ACHN (cell line): ENCODE measurements at regions not wholly inside any gene's neighbourhood (a gene's known extent, or its start where the extent isn't known, plus 50 kb on each side); places are given as distances from the start of the nearest gene placed in this dataset.

Experiments used
- DNase-seq: peaks from one replicate; pipeline ENCODE4 v3.0.0-alpha.2; 2015
- in situ Hi-C: cut with HindIII; loops from 2 replicates; pipeline ENCODE4 v1.10.0; 2017; ENCODE audit warnings: low sequenced_read_pairs, low pct_ligation_motif_present, low pct_unique_long_range_greater_than_20kb

GRCh38 chr3:177295116-177295515 is 97.8 kb upstream of the TBL1XR1 start:
- DNase-seq: no peak
- in situ Hi-C loops: no loop called here

GRCh38 chr3:177299250-177299649 is 102.0 kb upstream of the TBL1XR1 start:
- DNase-seq: no peak
- in situ Hi-C loops: no loop called here

DNA sequence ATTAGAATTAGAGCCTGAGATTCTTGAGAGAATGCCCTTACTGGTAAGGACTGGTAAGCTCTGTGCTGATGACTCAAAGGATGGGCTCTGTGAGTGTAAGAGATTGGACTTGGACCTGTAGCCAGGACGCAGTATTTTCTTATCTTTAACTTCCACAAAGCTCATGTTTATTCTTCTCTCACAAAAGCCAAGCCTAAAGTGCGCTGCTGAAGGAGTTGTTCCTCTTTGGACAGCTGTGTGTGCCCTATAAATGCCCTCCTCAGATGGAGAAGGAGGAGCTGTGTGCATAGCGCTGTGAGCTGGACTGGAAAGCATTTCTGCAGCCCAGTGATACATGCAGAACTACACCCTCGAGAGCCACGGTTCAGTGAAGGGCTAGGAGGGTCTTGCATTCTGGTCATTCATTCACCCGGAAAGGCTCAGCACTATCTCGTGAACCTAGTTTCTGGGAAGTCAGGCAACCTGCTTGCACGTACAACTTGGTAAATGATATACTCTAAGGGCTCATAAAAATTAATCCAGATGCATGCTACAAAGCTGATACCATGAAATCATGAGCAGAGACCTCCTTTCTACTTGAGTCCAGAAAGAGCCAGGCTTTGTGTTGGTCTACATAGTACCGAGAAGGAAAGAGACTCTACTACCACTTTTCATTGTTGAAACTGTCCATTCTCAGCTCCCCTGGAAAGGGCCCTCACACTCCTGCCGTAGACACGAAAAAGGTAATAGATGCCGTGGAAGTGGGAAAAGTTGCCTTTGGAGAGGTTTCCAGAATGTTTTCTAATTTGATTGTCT is 103.0 kb upstream of the TBL1XR1 start:
- in situ Hi-C loops: no loop called here
- peak; percentile 99 for DNase-seq

- peak; percentile 47 for DNase-seq
- in situ Hi-C loops: no loop called here
Observed at GRCh38 chr3:177300842-177301241, 103.6 kb upstream of the TBL1XR1 start.

DNA sequence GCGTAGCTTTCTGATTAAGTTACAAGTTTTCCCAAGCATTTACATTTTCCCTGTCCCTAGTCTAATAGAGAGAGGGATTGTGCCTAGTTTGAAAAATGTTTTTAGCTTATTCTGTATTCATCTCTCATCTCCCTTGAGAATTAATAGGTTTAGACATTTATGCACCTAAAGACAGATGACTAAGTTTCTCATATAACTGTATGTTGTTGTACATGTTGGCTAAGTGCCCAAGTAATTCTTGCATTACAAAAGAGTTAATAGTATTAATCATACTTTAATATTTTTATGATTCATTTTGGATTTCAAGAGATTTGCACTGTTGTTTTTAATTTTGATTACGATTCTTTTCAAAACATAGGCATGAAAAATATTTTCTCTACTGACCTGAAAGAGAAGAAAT is 109.0 kb upstream of the TBL1XR1 start:
- no peak for DNase-seq
- in situ Hi-C loops: no loop called here

GRCh38 chr3:177307391-177307790 is 110.1 kb upstream of the TBL1XR1 start:
- in situ Hi-C loops: no loop called here
- no peak for DNase-seq

DNA sequence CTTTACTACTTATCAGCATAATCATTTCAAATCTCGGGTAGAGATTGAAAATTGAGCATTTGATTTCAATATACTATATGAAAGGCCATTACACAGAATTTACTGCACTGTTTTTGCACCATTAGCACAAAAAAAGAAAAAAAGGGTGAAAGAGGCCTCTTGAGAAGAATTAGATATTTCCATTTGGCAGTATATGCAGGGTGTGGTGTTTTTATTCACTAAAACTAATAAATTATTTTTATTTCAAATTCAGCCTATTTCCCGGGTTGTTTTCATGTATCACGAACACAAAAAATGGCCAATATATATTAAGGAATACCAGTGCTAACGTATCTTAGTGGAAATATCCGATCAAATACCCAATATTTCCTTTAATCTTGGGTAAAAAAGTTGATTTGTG is 110.5 kb upstream of the TBL1XR1 start:
- no peak for DNase-seq
- in situ Hi-C loops: no loop called here

GRCh38 chr3:177308286-177308685 is 111.0 kb upstream of the TBL1XR1 start:
- DNase-seq: no peak
- in situ Hi-C loops: no loop called here

DNA sequence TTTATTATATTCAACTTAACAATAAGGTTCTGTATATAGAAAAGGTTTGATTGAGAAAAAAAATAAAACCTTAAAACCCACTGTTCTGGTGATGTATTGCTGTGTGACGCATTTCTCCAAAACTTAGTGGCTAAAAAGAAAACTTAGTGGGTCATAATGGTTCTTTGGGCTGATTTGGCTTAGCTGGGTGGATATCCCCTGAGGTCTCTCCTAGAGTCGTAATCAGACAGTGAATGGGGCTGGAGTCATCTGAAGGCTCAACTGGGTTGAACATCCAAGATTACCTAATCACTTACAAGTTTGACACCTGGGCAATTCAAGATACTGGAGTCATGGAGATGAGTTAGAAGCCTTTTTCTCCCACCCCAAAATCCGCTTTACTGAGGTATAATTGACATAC is 111.6 kb upstream of the TBL1XR1 start:
- in situ Hi-C loops: no loop called here
- DNase-seq: no peak

DNA sequence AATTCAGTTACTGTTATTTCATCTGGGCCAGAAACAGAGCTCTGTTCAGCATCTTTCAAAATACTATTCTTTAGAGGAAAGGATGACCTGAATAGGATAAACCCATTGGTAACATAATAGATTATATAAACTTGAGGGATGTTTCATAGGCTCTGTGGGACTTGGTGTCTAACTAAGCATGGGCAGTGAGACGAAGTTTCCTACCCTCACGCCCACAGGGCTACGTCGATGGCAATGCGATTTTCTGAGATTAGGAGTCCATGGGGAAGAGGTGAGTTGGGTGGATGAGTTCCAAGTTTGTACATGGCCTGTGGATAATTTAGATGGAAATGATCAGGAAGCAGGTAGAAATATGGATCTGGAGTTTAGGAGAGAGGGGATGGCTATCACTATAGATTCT is 115.2 kb upstream of the TBL1XR1 start:
- in situ Hi-C loops: no loop called here
- no peak for DNase-seq

- in situ Hi-C loops: no loop called here
- DNase-seq: no peak
Observed at GRCh38 chr3:177314897-177315296, 117.6 kb upstream of the TBL1XR1 start.

DNA sequence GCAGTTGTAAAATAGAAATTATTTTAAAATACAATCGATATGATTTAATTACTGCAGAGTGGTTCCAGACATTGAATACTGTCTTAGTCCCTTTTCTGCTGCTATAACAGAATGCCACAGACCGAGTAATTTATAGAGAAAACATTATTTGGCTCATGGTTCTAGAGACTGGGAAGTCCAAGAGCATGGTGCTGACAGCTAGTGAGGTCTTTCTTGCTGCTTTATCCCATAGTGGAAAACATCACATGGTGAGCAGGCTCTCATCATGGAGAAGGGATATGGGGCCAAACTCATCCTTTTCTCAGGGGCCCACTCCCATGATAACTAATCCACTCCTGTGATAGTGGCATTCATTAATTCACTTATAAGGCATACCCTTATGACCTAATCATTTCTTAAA is 120.0 kb upstream of the TBL1XR1 start:
- in situ Hi-C loops: no loop called here
- DNase-seq: no peak

DNA sequence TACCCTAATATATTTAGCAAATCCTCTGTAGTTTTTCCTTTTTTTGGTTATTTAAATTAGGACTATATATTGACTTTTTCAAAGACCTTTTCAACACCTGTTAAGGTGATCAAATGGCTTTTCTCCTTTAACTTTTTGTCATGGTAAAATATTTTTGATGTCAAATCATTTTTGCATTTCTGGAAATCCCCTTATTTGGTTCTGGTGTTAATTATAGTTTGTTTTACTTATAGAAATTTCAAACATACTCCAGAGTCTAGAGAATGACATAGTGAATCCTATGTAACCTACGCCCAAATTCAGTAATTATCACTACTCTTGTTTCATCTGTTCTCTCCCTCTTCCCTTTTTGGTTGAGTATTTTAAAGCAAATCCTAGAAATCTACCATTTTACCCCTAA is 121.3 kb upstream of the TBL1XR1 start:
- DNase-seq: no peak
- in situ Hi-C loops: no loop called here

DNA sequence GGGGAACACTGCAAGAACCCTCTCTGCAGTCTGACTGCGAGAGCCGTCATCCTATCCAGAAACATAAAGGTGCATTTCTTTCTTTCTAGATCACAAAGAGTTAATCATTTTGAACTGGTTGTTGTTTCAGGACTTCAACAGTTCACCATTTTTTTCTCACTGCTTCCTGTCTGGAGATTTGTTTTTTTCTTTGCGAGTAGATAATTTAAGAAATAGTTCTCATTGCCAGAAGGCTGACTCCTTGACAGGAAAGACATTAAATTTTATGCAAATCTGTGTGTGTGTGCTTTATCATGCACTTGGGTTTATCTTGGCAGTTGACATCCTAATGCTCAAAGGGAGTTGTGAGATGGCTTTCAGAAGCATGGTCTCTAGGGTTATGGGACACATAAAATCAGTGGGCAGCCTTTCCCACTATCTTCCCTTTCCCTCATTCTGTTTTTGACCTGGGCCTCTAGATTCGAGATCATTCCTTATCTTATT is 123.5 kb upstream of the TBL1XR1 start:
- in situ Hi-C loops: no loop called here
- DNase-seq: no peak

DNA sequence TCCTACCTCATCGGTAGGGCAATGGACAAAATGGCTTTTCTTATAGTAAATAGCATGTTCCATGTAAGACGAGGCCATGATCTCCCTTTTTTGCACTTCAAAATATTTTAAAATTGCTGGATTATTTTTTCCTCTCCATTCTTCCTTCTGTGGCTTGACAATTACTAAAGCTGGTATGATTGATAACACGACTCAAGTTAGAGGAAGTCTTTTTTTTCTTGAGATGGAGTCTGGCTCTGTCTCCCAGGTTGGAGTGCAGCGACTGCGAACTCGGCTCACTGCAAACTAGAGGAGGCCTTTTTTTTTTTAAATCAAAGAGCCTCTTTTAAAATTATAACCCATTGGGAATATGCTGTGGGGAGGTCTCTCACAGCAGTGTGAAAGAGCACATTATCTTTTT is 124.5 kb upstream of the TBL1XR1 start:
- in situ Hi-C loops: no loop called here
- no peak for DNase-seq

DNA sequence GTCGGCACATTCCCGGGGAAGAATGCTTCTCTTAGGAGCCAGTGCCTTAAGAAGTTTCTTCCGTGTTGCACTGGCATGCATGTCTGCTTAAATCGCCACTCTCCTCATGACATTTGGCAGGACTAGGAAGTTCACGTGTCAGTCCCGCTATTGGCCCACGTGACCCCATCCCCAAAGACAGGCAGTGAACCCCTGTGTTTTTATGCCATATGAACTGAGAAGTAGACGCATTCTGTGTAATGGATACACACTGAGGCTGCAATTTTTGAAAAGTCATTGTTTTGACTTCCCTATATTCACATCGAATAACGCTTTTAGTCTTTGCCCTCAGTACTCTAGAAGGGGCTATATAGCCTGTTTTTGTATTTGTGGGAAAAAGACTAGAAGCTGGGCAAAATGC is 125.6 kb upstream of the TBL1XR1 start:
- no peak for DNase-seq
- in situ Hi-C loops: no loop called here

GRCh38 chr3:177329854-177330253 is 132.6 kb upstream of the TBL1XR1 start:
- no peak for DNase-seq
- in situ Hi-C loops: no loop called here

- no peak for DNase-seq
- in situ Hi-C loops: no loop called here
Observed at GRCh38 chr3:177330779-177331178, 133.5 kb upstream of the TBL1XR1 start.

GRCh38 chr3:177331203-177331835 is 134.0 kb upstream of the TBL1XR1 start:
- in situ Hi-C loops: no loop called here

DNA sequence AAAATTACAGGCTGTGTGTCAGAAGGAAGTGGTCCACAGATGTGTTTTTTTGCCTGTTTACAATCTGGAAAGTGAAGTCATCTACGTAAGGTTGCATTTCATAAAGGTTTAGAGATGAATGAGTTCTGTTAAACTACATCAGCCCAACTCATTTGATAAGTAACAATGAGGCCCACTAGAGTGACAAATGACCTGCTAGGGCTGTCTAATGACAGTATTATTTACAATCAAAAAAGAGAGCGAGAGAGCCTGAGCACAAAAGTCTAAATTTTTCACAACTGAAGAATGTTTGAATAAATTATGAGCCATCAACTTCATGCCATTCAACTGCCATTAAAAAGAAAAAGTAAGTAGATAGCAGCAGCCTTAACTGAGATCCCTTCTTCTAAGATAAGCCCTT is 135.7 kb upstream of the TBL1XR1 start:
- DNase-seq: no peak
- in situ Hi-C loops: no loop called here

More at GRCh38 chr3:177331203-177331835, 134.0 kb upstream of the TBL1XR1 start:
- no peak for DNase-seq
